ENCODE measurements at regions not wholly inside any gene's neighbourhood (a gene's known extent, or its start where the extent isn't known, plus 50 kb on each side); places are given as distances from the start of the nearest gene placed in this dataset.

DNA sequence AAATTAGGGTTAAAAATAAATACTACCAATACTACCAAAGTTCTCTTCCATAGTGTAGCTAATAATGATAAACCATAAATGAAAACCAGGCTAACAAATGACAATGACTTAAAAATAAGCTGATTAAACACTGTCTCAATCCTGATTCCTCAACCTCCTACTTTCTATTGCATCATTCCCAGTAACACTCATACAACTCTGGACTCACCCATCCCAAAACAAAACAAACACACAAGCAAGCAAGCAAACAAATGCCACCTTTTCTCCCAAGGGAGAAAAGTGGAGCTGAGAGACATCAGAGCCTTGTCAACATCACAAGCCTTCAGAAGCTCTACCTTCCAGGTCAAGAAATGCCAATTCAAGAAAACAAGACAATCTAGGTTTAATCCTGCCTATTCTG lies 620.7 kb downstream of the NYAP2 start:
- no peak for TF ChIP-seq EZH2 (IDR thresholded peaks at IDR 0.05; ENCODE audit: borderline replicate concordance)
- TF ChIP-seq CTCF (IDR thresholded peaks at IDR 0.05; ENCODE audit: poor library complexity) = no peak

Data from hepatocyte (in vitro differentiated cells).